ENCODE measurements at regions not wholly inside any gene's neighbourhood (a gene's known extent, or its start where the extent isn't known, plus 50 kb on each side); places are given as distances from the start of the nearest gene placed in this dataset.
"Not testable (repeated sequence)": the region's sequence is repeated elsewhere in the genome, so short reads cannot be mapped to it uniquely, and the experiment has no call there.

- not testable (repeated sequence) for TF ChIP-seq CTCF (IDR thresholded peaks at IDR 0.05); POLR2A (IDR thresholded peaks at IDR 0.05); EP300 (IDR thresholded peaks at IDR 0.05; ENCODE audit: low read depth); POLR2AphosphoS5 (IDR thresholded peaks at IDR 0.05)
Observed at GRCh38 chr1:143502038-143502437, 469.7 kb downstream of the FAM72C start.

Data from transverse colon (tissue), 4 donors.